GM12891 (cell line): ENCODE measurements at regions not wholly inside any gene's neighbourhood (a gene's known extent, or its start where the extent isn't known, plus 50 kb on each side); places are given as distances from the start of the nearest gene placed in this dataset.

ENCODE experiments used
- DNase-seq: peaks from one replicate; pipeline ENCODE4 v3.0.0; 2011; ENCODE audit warnings: low spot score; ENCODE audit not compliant: insufficient read length
- FAIRE-seq: peaks from 2 replicates; lab custom pipeline; 2011; peaks lifted over from hg19 to GRCh38; lab: Jason Lieb, UNC
- PAX5 ChIP-seq: IDR thresholded peaks from 2 replicates; pipeline ENCODE4 v1.6.1; 2011; ENCODE audit warnings: low read length, moderate library complexity, mild to moderate bottlenecking; ENCODE audit not compliant: insufficient read depth, severe bottlenecking
- POLR2A ChIP-seq: IDR thresholded peaks from 2 replicates; pipeline ENCODE4 v1.6.1; 2011; ENCODE audit warnings: low read depth, low read length, control low read depth
- POLR2AphosphoS5 ChIP-seq: IDR thresholded peaks from 2 replicates; pipeline ENCODE4 v1.6.1; 2011; ENCODE audit warnings: low read depth, low read length, control low read depth
- POU2F2 ChIP-seq: IDR thresholded peaks from 2 replicates; pipeline ENCODE4 v1.6.1; 2011; ENCODE audit warnings: low read depth, mild to moderate bottlenecking, control low read depth, low read length, moderate library complexity
- SPI1 ChIP-seq: IDR thresholded peaks from 2 replicates; pipeline ENCODE4 v1.6.1; 2011; ENCODE audit warnings: low read depth, low read length, control low read depth
- TAF1 ChIP-seq: IDR thresholded peaks from 2 replicates; pipeline ENCODE4 v1.6.1; 2011; ENCODE audit warnings: low read depth, low read length, control low read depth

DNA sequence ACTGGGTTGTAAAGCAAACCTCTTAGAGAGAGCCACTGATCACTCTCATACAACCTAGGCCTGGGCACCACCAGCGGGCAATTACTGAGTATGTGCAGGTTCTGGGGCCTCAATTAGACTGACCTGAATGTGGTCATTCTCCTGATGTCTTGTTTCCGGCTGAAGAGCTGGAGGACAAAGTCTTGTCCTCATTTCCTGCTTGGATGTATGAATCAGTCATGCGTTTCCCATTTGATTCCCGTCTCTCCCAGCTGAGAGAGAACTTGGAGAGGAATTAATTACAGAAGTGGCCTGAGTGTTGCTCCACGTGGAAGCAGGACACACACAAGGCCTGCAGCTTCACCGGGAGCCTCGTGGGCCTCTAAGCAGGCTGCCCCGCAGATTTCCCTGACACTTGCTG lies 799.3 kb upstream of the ARGLU1 start:
- no peak for TF ChIP-seq POU2F2
- TF ChIP-seq SPI1, result no peak
- TF ChIP-seq POLR2AphosphoS5, result no peak
- TF ChIP-seq POLR2A, result no peak
- FAIRE-seq, result no peak
- no peak for DNase-seq

GRCh38 chr13:107365466-107366215 lies 797.7 kb upstream of the ARGLU1 start:
- FAIRE-seq (no peak), DNase-seq (no peak)
- TF ChIP-seq PAX5, result no peak
- no peak for TF ChIP-seq SPI1
- TF ChIP-seq TAF1, result no peak
- no peak for TF ChIP-seq POLR2A
- no peak for TF ChIP-seq POU2F2
- TF ChIP-seq POLR2AphosphoS5, result no peak

- FAIRE-seq, result no peak
- TF ChIP-seq TAF1, result no peak
- no peak for DNase-seq
Measured at GRCh38 chr13:107364658-107365057, 796.7 kb upstream of the ARGLU1 start.

DNA sequence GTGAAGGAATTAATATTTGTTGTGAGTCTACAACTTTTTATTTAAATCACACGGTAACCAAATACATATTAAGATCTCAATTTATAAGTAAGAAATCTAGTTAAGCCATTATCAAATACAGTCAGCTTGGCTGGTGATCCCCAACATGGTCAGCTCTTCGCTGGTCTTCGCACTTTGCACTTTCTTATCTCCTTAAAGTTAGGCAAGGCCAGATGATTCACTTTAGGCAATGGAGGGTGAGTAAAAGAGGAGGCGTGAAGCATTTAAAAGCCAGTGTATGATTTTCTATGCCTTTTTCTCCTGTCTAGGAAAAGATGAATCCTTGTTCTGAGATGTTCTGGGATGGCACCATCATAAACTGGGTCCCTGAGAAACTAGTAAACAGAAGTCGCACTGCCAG lies 793.7 kb upstream of the ARGLU1 start:
- FAIRE-seq (no peak), DNase-seq (no peak)
- TF ChIP-seq POU2F2, result no peak
- TF ChIP-seq TAF1, result no peak
- TF ChIP-seq POLR2AphosphoS5, result no peak
- TF ChIP-seq SPI1, result no peak

- DNase-seq (no peak), FAIRE-seq (no peak)
- TF ChIP-seq POU2F2 (no peak), POLR2AphosphoS5 (no peak), POLR2A (no peak), SPI1 (no peak), PAX5 (no peak), TAF1 (no peak)
Measured at GRCh38 chr13:107360010-107360409, 792.1 kb upstream of the ARGLU1 start.

DNA sequence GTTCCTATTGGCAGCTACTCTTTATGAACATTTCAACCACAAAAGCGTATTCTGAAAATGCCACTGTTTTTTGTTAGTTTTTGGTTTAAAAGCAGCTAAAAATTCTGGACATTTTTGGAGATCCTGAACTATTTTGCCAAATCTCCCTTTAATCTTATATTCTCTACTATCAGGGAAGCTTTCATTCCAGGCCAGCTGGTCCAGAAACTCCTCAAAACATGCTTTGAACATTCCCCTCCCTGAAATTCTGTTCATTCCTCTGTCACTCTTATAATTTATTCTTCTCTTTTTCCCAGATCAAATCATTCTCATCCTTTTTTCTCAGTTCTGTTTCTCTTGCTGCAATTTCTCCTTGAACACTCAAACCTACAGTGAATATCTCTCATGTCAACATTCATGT lies 790.9 kb upstream of the ARGLU1 start:
- TF ChIP-seq PAX5 (no peak), TAF1 (no peak), SPI1 (no peak), POLR2AphosphoS5 (no peak), POLR2A (no peak), POU2F2 (no peak)
- FAIRE-seq (no peak), DNase-seq (no peak)

- DNase-seq, result no peak
- no peak for TF ChIP-seq POLR2A
- no peak for TF ChIP-seq TAF1
- no peak for FAIRE-seq
Measured at GRCh38 chr13:107351305-107351704, 783.4 kb upstream of the ARGLU1 start.

- FAIRE-seq, result no peak
- no peak for DNase-seq
- TF ChIP-seq PAX5 (no peak), TAF1 (no peak), SPI1 (no peak), POU2F2 (no peak), POLR2AphosphoS5 (no peak)
Measured at GRCh38 chr13:107348925-107349324, 781.0 kb upstream of the ARGLU1 start.

- FAIRE-seq (no peak), DNase-seq (no peak)
- TF ChIP-seq TAF1, result no peak
- TF ChIP-seq POU2F2, result no peak
- no peak for TF ChIP-seq PAX5
- TF ChIP-seq POLR2A, result no peak
- no peak for TF ChIP-seq POLR2AphosphoS5
Measured at GRCh38 chr13:107348471-107348870, 780.5 kb upstream of the ARGLU1 start.

GRCh38 chr13:107347641-107348369 lies 779.9 kb upstream of the ARGLU1 start:
- TF ChIP-seq PAX5 (no peak), POLR2A (no peak), POLR2AphosphoS5 (no peak), TAF1 (no peak), POU2F2 (no peak), SPI1 (no peak)
- DNase-seq (no peak), FAIRE-seq (no peak)
